Activated CD8-positive, alpha-beta memory T cell treated with anti-CD3 and anti-CD28 coated beads, Interleukin-2, amount 50 U/mL, for 24 hours (primary cell): ENCODE measurements at regions not wholly inside any gene's neighbourhood (a gene's known extent, or its start where the extent isn't known, plus 50 kb on each side); places are given as distances from the start of the nearest gene placed in this dataset.
"Not testable (repeated sequence)": the region's sequence is repeated elsewhere in the genome, so short reads cannot be mapped to it uniquely, and the experiment has no call there.

Experiments used
- DNase-seq: peaks from one replicate; pipeline ENCODE4 v3.0.0-alpha.2; 2020; ENCODE audit errors: extremely low read depth

GRCh38 chr2:109669731-109670130, 55.6 kb downstream of the SOWAHC start:
- no peak for DNase-seq

- no peak for DNase-seq
Measured at GRCh38 chr2:109670556-109671411, 56.6 kb downstream of the SOWAHC start.

GRCh38 chr2:109674894-109675534, 60.9 kb downstream of the SOWAHC start:
- DNase-seq: no peak

- DNase-seq: no peak
Measured at GRCh38 chr2:109675666-109676345, 61.6 kb downstream of the SOWAHC start.

- DNase-seq: no peak
Measured at GRCh38 chr2:109676346-109676902, 62.3 kb downstream of the SOWAHC start.

- DNase-seq: not testable (repeated sequence)
Measured at GRCh38 chr2:109677121-109677731, 63.1 kb downstream of the SOWAHC start.

- no peak for DNase-seq
Measured at GRCh38 chr2:109677835-109678580, 63.8 kb downstream of the SOWAHC start.

- DNase-seq: not testable (repeated sequence)
Measured at GRCh38 chr2:109678724-109679201, 64.6 kb downstream of the SOWAHC start.

- DNase-seq: no peak
Measured at GRCh38 chr2:109679225-109679624, 65.1 kb downstream of the SOWAHC start.

GRCh38 chr2:109679626-109680025, 65.5 kb downstream of the SOWAHC start:
- no peak for DNase-seq

- DNase-seq: no peak
Measured at GRCh38 chr2:109680523-109681297, 66.5 kb downstream of the SOWAHC start.

GRCh38 chr2:109681633-109682380, 67.6 kb downstream of the SOWAHC start:
- DNase-seq: no peak

- no peak for DNase-seq
Measured at GRCh38 chr2:109683452-109683851, 69.3 kb downstream of the SOWAHC start.

- no peak for DNase-seq
Measured at GRCh38 chr2:109685453-109685852, 71.3 kb downstream of the SOWAHC start.

- no peak for DNase-seq
Measured at GRCh38 chr2:109686921-109687320, 72.8 kb downstream of the SOWAHC start.

- DNase-seq: no peak
Measured at GRCh38 chr2:109689182-109689930, 75.2 kb downstream of the SOWAHC start.

GRCh38 chr2:109689973-109690372, 75.8 kb downstream of the SOWAHC start:
- DNase-seq: no peak

- DNase-seq: no peak
Measured at GRCh38 chr2:109690457-109690821, 76.3 kb downstream of the SOWAHC start.
